HG02763 (cell line): ENCODE measurements at regions not wholly inside any gene's neighbourhood (a gene's known extent, or its start where the extent isn't known, plus 50 kb on each side); places are given as distances from the start of the nearest gene placed in this dataset.

Experiments
- ATAC-seq: cut with Tn5 transposase; IDR thresholded peaks from one replicate; pipeline ENCODE4 v1.9.1; 2021; ENCODE audit warnings: mild to moderate bottlenecking, moderate library complexity; ENCODE audit not compliant: unreplicated experiment

DNA sequence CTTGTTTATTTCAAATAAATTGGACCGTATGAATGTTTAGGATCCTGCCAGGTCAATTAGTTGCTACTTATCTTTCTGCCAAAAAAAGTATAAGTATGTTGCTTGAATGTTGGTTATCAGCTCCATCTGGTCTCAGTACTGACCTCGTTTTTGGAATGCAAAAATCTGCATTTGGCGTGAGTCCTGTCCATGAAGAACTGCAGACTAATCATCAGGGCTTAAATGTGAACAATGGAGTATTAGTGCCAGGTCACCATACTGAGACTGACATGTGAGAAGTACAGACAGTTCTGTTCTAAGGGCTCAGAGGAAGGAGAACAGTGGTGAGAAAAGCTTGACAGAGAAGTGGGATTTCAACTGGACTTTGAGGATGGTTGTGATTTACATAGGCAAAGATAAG lies 393.1 kb upstream of the SLC14A2 start:
- ATAC-seq = no peak

DNA sequence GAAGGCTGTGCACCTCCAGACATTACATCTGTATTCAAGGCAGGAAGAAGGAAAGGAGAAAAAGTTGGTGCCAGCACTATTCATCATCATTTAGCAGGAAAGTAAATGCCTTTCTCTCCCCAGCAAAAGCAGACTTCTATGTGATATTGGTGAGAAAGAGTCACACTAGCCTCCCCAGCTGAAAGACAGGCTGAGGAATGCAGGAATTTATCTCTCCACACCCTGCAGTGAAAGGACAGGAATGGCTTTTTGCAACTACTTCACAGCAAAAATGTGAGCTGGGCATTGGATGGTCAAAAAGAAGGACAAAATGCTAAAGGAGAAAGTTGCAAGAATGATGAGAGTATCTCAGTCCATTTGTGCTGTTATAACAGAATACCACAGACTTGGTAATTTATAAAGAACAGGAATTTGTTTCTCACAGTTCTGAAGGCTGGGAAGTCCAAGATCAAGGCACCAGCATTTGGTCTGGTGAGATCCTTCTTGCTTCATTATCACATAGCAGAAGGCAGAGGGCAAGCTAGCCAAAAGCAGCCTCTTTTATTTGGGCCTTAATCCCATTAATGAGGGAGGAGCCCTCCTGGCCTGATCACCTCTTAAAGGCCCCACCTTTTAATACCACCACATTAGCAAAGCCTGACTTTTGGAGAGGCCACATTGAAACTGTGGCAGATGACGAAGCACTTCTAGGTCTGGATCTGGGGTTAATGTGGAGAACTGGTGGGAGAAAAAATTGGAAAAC lies 388.1 kb upstream of the SLC14A2 start:
- ATAC-seq = no peak

DNA sequence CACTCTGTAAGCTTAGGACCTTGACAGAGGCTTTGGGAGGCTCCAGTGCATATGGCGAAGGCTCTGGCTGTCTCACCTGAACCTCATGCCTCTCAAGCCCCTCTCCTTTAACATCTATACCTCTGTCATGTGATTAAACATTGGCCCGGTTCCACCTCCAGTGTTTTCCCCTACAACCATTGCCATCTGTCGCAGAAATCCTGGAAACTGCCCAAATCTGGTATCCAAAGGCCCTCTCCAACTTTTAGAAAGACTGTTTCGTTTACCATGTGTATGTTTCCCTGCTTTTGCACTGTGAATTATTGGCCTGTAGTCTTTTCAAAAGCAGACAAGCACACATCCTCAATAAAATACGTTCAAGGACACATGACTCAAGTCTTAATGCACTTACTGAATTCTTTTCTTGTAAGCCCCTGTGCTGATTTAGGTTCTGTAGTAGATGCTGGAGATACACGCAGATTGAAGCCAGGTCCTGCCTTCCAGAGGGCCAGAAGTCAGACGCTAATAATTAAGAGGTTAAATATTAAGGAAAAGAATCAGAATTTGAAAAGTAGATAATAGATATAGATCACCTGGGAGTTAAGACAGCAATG lies 386.4 kb upstream of the SLC14A2 start:
- no peak for ATAC-seq

DNA sequence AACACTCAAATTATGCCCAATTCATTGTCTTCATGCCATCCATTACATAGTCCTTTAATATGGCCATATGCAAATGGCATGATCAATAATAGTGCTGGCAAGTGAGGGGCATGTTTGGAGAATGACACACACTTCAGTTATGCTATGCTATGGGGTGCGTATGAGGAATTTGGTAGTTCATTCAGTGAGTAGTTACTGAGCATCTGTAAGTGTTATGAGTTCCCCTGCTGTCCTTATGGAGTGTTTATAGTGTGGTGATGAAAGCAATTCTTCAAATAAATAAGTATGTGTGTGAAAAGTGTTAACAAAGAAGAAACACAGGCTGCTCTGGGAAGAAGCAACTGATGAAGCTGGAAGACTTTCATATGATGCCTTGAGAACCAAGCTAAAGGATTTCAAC lies 383.7 kb upstream of the SLC14A2 start:
- no peak for ATAC-seq

DNA sequence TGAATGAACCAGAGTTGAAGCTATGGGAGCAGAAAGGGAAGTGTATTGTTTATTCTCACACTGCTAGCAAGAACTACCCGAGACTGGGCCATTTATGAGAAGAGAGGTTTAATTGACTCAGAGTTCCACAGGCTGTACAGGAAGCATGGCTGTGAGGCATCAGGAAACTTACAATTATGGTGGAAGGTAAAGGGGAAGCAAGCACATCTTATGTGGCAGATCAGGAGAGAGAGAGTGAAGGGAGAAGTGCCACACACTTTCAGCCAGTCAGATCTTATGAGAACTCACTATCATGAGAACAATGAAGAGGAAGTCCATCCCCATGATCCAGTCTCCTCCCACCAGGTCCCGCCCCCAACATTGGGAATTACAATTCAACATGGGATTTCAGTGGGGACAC lies 383.2 kb upstream of the SLC14A2 start:
- ATAC-seq = no peak

DNA sequence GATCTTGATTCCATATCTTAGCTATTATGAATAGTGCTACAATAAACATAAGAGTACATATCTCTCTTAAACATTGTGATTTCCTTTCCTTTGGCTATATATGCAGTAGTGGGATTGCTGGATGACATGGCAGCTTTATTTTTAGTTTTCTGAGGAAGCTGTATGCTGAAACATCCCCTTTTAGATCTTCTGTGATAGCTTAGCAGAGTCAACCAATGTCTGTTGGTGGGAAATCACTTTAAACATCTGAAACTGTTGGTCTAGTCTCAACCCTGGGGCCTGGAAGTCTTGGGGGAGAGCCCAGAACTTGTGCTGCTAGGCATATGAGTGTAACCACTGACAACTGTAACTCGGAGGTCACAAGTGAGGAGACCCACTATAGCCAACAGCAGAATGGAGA lies 378.6 kb upstream of the SLC14A2 start:
- no peak for ATAC-seq

DNA sequence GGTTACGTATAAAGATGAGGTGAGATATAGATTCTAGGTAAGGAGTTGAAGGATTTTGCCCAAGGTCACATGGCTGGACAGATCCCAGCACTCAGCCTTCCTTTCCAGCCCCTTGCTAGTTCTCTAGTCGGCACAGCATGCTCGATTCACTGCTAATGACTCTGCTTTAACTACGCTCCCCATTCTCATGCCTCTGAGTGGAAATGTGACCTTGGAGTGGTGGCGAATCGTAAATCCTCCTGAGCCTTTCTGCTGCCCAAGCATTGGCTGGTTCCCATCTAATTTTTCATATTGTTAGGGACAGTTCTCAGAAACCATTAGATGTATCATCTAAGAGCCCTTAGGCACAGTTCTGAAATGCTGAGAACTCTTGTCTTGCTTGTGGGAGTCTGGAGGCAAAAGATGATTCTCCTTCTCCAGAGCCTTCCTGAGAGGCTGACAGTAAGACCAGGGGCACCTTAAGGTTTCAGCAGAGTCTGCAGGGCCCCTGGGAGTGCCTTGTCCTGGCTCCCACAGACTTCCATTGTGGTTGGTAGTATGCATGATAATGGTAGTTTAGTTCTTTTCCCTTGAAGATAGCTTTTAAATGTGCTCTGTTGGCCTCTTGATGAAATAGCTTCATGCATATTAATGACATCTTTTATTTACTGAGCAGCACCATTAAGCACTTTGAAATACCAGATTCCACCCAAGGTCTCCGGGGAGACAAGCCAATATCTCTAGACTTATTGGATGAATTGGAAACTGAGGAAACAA lies 377.8 kb upstream of the SLC14A2 start:
- no peak for ATAC-seq

DNA sequence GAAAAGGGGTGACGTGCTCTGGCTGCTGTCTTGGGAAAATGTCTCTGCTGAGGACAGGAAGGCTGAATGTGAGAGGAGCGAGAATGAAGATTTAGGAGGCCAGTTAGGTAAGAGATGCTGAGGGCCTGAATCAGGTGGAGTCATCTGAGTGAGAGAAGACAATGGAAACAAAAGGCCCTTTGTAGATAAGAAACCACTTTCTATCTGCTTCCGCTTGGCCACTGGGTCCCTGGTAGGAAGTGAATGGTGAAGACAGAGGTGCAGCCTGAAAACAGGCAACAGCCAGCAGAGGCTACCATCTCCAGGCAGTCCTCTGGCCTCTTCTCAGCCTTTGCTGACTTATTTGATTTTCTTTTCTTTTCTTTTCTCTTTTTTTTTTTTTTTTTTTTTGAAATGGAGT lies 374.0 kb upstream of the SLC14A2 start:
- no peak for ATAC-seq

DNA sequence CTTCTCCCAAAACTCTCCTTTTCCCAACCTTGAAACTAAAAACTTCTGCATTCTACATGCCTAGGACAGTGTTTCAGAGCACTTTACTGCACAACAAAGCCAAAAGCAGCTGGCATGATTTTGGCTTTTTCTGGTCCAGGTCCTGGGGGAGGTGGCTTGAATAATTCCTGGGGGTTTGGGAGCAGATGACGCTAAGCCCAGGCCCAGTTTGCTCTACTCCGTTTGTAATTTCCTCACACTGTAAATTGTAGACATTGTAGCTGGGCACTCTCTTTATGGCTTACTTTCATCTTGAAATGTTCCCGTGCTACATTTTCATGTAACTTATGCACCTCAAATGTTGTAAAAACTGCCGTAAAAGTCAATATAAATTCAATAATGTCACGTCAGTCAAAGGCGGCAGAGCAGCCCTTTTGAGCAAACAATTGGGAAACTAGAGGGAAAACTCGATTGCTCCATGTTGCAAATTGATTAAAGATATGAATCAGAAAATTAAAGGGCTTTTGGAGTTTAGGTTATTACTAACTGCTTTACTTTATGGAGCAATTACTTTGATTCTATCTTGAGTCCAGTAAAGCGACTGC lies 373.2 kb upstream of the SLC14A2 start:
- no peak for ATAC-seq

DNA sequence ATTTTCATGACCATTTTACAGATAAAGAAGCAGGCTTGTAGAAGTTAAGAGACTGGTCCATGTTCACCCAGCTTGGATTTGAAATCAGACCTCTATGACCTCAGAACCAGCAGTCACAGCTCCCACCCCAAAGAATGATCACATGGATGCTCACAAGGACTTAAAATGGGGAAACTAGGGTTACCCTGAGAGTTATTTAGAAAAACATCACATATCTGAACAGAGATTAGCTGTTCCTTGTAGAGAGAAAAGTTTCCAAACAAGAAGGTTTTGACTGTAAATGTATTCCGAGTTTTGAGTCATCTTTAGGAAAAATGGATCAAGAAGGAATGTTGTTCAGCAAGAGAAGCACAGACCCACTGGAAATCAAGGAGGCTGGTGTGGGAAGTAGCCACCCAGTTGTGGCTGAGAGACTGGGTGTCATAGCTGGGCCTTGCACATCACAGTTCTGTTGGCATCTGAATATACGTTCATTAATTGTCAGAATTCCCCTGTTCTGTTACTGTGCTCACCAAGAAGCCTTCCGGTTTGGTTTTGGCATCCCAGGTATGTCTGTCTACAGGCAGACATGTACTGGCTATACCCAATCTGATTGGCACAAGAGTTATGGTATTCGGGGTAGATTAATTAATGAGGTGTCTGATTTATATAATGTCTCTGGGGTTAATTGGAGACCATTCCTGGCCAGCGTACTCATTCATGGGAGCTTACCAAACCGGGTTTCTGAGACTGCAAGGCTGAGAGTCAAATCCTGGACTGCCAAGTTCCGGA lies 371.8 kb upstream of the SLC14A2 start:
- no peak for ATAC-seq

DNA sequence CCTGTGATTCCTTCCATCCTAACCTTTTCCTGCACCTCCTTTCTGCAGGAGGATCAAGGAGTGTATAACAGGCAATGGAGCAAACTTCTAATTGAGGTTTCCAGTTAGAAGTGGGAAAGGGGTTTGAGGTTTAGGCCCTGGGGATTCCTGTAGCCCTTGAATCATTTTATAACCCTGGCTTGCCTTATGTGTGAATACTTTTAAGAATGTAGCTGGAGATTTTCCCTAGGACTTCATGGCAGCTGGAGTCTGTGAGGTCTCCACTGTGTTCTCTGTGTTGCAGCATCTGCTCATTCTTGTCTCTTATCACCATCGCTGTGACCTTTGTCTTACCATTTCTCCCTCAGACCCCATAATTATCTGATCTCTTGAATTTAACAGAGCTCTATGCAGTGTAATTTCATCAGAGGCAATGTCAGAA lies 370.2 kb upstream of the SLC14A2 start:
- no peak for ATAC-seq

DNA sequence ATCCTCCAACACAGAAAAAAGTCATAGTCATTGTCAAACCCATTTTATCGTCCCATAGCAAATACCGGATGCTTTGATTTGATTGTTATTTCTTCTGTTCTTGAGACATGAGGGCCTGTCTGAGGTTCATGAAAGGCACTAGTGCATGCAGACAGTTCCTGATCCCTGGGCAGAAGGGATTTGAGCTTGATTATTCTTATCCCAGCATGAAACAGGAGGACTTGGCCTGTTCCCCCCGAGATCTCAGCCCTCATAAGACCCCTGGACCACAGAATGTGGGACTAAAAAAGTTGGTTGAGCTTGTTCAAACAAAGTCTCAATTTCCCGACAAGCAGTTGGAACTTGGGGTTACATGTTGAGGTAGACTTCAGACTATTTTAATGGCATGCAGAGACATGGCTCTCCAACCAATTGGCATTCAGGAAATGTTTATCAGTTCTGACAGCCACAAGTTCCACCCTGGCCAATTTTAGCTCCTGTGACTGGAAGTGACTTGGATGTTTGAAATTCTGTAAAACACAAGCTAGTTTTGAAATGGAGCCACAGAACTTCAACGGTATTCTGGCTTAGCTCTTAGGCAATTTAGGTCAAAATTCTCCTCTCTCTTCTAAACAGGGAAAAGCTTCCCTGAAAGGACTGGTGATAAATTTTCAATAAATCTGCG lies 366.9 kb upstream of the SLC14A2 start:
- ATAC-seq = no peak

DNA sequence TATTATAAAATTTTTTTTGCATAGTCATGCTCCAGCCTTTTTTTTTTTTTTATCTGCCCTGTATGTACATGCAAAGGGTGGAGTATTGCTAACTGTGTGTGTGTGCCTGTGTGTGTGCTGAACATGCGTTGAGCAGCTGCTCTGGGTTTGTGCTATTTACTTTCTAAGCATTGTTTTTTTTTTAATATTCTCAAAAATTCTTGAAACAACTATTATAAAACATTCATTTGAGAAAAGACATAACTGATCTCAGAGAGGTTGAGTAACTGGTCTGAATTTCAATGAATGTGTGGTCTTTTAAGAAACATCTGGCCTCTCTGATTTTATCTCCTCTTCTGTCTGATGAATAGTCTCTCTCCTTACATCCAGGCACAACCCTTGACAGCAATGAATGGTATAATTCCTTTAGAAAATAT lies 366.0 kb upstream of the SLC14A2 start:
- ATAC-seq = no peak

DNA sequence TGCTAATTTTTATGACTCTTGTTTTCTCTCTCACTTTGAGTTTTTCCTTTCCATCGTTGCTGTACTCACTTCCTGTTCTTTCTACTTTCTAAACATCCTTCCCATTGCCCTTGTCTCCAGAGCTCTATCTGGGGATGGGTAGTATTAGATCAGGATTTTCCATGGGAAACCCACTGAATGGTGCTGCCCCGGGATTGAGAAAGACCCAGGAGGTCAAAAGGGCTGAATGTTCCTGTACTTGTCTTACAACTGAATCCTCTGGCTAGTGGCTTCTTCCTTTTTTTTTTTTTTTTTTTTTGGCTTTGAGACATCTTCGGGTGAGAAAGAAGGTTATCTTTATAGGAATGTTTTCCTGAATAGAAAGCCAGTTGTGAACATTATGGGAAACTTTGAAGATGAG lies 364.8 kb upstream of the SLC14A2 start:
- no peak for ATAC-seq

DNA sequence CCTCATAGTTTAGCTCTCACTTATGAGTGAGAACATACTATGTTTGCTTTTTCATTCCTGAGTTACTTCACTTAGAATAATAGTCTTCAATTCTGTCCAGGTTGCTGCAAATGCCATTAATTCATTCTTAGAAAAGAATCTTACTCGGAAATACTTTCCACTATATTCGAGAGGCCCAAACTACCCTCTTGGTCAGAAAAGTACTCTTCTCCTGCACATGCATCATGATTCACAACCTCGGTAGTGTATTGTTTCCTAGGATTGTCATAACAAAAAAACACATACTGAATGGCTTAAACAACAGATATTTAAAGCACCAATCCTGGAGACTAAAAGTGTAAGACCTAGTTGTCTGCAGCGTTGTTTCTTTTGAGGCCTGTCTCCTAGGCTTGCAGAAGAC lies 364.0 kb upstream of the SLC14A2 start:
- ATAC-seq = no peak

DNA sequence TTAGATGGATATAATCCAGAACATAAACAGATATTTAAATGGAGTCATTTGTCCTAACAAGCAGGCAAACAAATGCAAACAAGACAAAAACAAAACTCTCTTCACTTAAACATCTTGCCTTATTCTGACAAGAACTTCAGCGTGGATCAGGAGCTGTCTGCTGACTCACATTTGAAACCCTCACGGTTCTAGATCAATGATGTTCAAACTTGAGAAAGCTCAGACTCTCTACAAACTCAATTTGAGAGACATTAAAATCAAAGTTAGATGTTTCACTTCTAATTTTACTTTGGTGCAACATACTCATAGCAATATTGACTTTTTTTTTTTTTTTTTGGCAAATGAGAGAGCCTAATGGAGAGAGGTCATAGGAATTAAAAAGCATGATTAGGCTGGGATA lies 362.8 kb upstream of the SLC14A2 start:
- ATAC-seq = no peak

DNA sequence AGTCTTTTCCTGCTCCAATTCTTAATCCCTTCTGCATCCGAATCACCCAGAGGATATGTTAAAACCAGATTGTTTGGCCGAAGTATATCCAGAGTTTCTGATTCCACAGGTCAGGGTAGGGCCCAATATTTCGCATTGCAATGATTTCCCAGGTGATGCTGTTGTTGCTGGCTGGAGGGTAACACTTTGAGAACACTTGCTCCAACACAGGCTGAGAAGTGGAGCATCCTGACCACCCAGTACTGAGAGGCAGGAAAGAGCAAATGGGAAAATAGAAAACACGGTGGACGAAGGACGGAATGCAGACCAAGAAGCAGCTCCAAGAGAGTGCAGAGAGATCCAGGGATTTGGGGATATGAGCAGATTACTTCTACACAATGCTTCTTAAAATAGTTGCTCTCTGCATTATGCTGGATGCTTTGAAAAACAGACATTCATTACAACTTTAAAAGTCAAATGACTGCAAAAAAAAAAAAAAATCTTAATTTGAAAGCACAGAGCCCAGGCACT lies 362.2 kb upstream of the SLC14A2 start:
- ATAC-seq = no peak

DNA sequence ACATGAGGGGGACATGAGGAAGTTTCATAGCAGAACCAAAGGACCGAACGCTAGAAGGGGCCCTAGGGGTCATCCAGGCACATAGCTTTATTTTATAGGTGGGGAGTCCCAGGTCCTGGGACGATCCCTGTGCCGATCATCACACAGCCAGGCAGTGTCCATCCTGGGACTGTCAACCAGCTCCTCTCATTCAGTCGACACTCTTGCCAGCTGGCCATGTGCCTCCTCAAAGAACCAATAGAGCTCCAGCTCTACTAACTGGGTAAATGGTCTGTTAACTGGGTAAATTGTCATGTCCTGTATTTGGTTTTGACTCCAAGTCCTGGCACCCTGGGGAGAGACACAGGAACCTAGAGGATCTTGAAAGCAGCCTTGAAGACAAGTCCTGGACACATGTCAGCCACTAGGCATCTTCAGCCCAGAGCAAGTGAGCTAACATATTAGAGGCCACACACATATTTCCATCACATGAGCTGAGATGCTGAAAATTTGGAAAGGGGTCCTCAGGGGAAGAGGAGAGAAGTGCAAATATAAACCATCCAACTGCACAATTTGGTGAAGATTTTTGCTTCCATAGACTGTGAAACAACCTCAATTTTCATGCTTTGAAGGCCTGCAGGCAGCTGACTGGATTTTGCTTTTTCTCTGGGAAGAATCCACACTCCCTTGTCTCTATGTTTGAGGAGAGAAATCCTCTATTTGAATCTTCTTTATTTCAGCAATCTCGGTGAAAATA lies 361.1 kb upstream of the SLC14A2 start:
- no peak for ATAC-seq

DNA sequence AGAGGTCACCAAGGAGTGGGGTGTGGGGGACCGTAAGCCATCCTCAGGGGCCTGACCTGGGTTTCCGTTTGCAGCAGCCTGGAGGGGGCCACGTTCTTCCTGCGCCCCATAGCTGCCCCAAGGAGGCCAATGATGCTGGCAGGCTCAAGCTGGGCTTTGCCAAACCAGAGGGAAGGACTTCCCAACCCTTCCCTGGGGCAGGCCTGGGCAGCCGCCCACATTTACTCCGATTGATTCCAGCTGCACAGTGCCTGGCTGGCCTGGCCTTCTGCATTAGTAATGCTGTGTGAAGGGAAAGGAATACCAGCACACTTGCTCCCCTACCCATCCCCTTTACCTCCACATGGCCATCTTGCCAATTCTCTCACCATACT lies 360.6 kb upstream of the SLC14A2 start:
- no peak for ATAC-seq
